B cell (primary cell): ENCODE measurements at regions not wholly inside any gene's neighbourhood (a gene's known extent, or its start where the extent isn't known, plus 50 kb on each side); places are given as distances from the start of the nearest gene placed in this dataset.

Source experiments
- CTCF ChIP-seq: fragments of 200-600 bp; IDR thresholded peaks from one replicate; pipeline ENCODE4 v1.8.0; 2022; ENCODE audit warnings: antibody characterized with exemption, mild to moderate bottlenecking
- EZH2 ChIP-seq: IDR thresholded peaks from 2 replicates; pipeline ENCODE4 v1.6.1; 2012; ENCODE audit warnings: borderline replicate concordance, low read depth, mild to moderate bottlenecking, moderate library complexity, low read length; ENCODE audit not compliant: insufficient read depth, poor library complexity, severe bottlenecking

GRCh38 chr20:48196486-48196885 is 411.2 kb upstream of the SULF2 start:
- no peak for TF ChIP-seq CTCF
- TF ChIP-seq EZH2: no peak
